ENCODE measurements at regions not wholly inside any gene's neighbourhood (a gene's known extent, or its start where the extent isn't known, plus 50 kb on each side); places are given as distances from the start of the nearest gene placed in this dataset.

DNA sequence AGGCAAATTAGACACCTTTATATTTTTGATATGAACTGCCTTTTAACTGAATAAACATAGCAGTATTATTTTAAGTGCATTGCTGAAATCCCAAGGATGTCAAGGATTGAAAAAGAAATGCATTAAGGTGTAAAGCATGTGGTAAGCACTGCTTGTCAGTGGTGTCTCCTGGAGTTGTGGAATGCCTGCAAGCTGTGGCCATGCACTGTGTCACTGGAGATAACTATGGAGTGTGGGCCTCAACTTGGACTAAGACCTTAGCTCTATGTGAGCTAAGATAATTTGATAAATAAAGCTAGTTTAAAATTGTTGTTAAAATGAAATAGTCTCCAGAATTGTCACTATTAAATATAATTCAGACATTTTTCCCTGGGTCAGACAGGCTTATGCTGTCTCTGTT lies 156.6 kb upstream of the OPRM1 start:
- BruUV-seq (replicated peaks) = no TSS peak
- no peaks in the 10 kb centered on the region for H3K4me1 Mint-ChIP-seq (ENCODE audit: low read depth, unreplicated experiment)
- no peak for DNase-seq
- intact Hi-C loops (cut with micrococcal nuclease; ENCODE audit: unreplicated experiment) = no loop called here
- H3K36me3 Mint-ChIP-seq (ENCODE audit: insufficient read depth, unreplicated experiment) = no peaks in the 10 kb centered on the region
- no peak overlapping the region for H3K4me3 Mint-ChIP-seq (ENCODE audit: low read depth, unreplicated experiment)
- H3K9me3 Mint-ChIP-seq (ENCODE audit: low read depth, unreplicated experiment) = peaks cover 2% of the 10 kb centered on the region
- no peak overlapping the region for H3K27ac Mint-ChIP-seq (ENCODE audit: unreplicated experiment)
- no peaks in the 10 kb centered on the region for H3K27me3 Mint-ChIP-seq (ENCODE audit: unreplicated experiment)
- no peak for TF ChIP-seq CTCF (IDR thresholded peaks at IDR 0.05; ENCODE audit: unreplicated experiment)
- CTCF ChIA-PET = no interaction called here

- no peak for DNase-seq
- no peaks in the 10 kb centered on the region for H3K36me3 Mint-ChIP-seq (ENCODE audit: insufficient read depth, unreplicated experiment)
- intact Hi-C loops (cut with micrococcal nuclease; ENCODE audit: unreplicated experiment) = no loop called here
- H3K4me3 Mint-ChIP-seq (ENCODE audit: low read depth, unreplicated experiment) = no peak overlapping the region
- CTCF ChIA-PET = no interaction called here
- no TSS peak for BruUV-seq (replicated peaks)
- H3K4me1 Mint-ChIP-seq (ENCODE audit: low read depth, unreplicated experiment) = peaks cover 8% of the 10 kb centered on the region
- no peaks in the 10 kb centered on the region for H3K9me3 Mint-ChIP-seq (ENCODE audit: low read depth, unreplicated experiment)
- TF ChIP-seq CTCF (IDR thresholded peaks at IDR 0.05; ENCODE audit: unreplicated experiment) = no peak
- no peak overlapping the region for H3K27ac Mint-ChIP-seq (ENCODE audit: unreplicated experiment)
- no peaks in the 10 kb centered on the region for H3K27me3 Mint-ChIP-seq (ENCODE audit: unreplicated experiment)
These were observed 165.5 kb upstream of the OPRM1 start for GRCh38 chr6:153873541-153873940.

DNA sequence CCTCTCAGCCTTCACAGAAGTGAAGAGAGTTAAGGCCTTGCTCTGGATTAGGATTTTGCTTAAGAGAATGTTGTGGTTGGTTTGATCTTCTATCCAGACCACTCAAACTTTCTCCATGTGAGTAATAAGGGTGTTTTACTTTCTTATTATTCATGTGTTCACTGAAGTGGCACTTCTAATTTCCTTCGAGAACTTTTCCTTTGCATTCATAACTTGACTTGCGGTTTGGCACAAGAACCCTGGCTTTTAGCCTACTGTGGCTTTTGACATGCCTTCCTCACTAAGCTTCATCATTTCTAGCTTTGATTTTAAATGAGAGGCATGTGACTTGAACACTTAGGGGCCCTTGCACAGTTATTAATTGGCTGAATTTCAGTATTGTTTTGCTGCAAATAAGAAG lies 166.1 kb upstream of the OPRM1 start:
- DNase-seq = no peak

GRCh38 chr6:153862927-153863326 lies 176.1 kb upstream of the OPRM1 start:
- no peak for TF ChIP-seq CTCF (IDR thresholded peaks at IDR 0.05; ENCODE audit: unreplicated experiment)
- H3K4me3 Mint-ChIP-seq (ENCODE audit: low read depth, unreplicated experiment) = no peak overlapping the region
- no peaks in the 10 kb centered on the region for H3K4me1 Mint-ChIP-seq (ENCODE audit: low read depth, unreplicated experiment)

More for the DNA sequence above, 166.1 kb upstream of the OPRM1 start:
- Mint-ChIP-seq H3K9me3 (ENCODE audit: low read depth, unreplicated experiment) (no peaks in the 10 kb centered on the region), H3K4me3 (ENCODE audit: low read depth, unreplicated experiment) (no peak overlapping the region), H3K27ac (ENCODE audit: unreplicated experiment) (no peak overlapping the region), H3K27me3 (ENCODE audit: unreplicated experiment) (no peaks in the 10 kb centered on the region), H3K36me3 (ENCODE audit: insufficient read depth, unreplicated experiment) (no peaks in the 10 kb centered on the region), H3K4me1 (ENCODE audit: low read depth, unreplicated experiment) (peaks cover 8% of the 10 kb centered on the region)
- CTCF ChIA-PET = no interaction called here
- TF ChIP-seq CTCF (IDR thresholded peaks at IDR 0.05; ENCODE audit: unreplicated experiment) = no peak
- intact Hi-C loops (cut with micrococcal nuclease; ENCODE audit: unreplicated experiment) = no loop called here
- BruUV-seq (replicated peaks) = no TSS peak

DNA sequence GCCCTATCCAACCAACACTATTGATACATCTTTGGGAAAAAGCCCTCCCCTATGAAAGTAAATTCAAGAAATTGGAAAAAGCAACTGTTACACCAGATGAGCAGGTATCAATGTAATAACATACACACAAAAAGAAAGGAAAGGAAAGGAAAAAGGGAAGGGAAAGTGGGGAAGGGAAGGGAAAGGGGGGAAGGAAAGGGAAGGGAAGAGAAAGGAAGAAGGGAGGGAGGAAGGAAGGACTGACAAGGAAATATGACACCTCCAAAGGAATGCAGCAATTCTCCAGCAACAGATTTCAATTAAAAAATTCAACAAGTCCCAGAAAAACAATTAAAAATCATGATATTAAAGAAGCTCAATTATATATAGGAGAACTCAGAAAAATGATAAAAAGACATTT lies 176.9 kb upstream of the OPRM1 start:
- no peak overlapping the region for H3K4me3 Mint-ChIP-seq (ENCODE audit: low read depth, unreplicated experiment)
- H3K27me3 Mint-ChIP-seq (ENCODE audit: unreplicated experiment) = no peaks in the 10 kb centered on the region
- intact Hi-C loops (cut with micrococcal nuclease; ENCODE audit: unreplicated experiment) = no loop called here
- H3K27ac Mint-ChIP-seq (ENCODE audit: unreplicated experiment) = no peak overlapping the region
- no peak for TF ChIP-seq CTCF (IDR thresholded peaks at IDR 0.05; ENCODE audit: unreplicated experiment)
- no peaks in the 10 kb centered on the region for H3K36me3 Mint-ChIP-seq (ENCODE audit: insufficient read depth, unreplicated experiment)
- CTCF ChIA-PET = no interaction called here
- no TSS peak for BruUV-seq (replicated peaks)
- H3K9me3 Mint-ChIP-seq (ENCODE audit: low read depth, unreplicated experiment) = no peaks in the 10 kb centered on the region
- H3K4me1 Mint-ChIP-seq (ENCODE audit: low read depth, unreplicated experiment) = no peaks in the 10 kb centered on the region
- DNase-seq = no peak

More at GRCh38 chr6:153862927-153863326, 176.1 kb upstream of the OPRM1 start:
- CTCF ChIA-PET = no interaction called here
- Mint-ChIP-seq H3K36me3 (ENCODE audit: insufficient read depth, unreplicated experiment) (no peaks in the 10 kb centered on the region), H3K9me3 (ENCODE audit: low read depth, unreplicated experiment) (no peaks in the 10 kb centered on the region), H3K27me3 (ENCODE audit: unreplicated experiment) (no peaks in the 10 kb centered on the region), H3K27ac (ENCODE audit: unreplicated experiment) (no peak overlapping the region)
- no TSS peak for BruUV-seq (replicated peaks)
- intact Hi-C loops (cut with micrococcal nuclease; ENCODE audit: unreplicated experiment) = no loop called here
- no peak for DNase-seq

Measured in Calu3 (cell line).